HG02798 (cell line): ENCODE measurements at regions not wholly inside any gene's neighbourhood (a gene's known extent, or its start where the extent isn't known, plus 50 kb on each side); places are given as distances from the start of the nearest gene placed in this dataset.
"Not testable (repeated sequence)": the region's sequence is repeated elsewhere in the genome, so short reads cannot be mapped to it uniquely, and the experiment has no call there.

Experiments used
- ATAC-seq: cut with Tn5 transposase; IDR thresholded peaks from one replicate; pipeline ENCODE4 v1.9.1; 2021; ENCODE audit warnings: mild to moderate bottlenecking; ENCODE audit not compliant: unreplicated experiment, poor library complexity

- not testable (repeated sequence) for ATAC-seq
Measured at GRCh38 chr21:25181690-25182089, 425.6 kb downstream of the MRPL39 start.

- no peak for ATAC-seq
Measured at GRCh38 chr21:25179116-25179515, 428.2 kb downstream of the MRPL39 start.

DNA sequence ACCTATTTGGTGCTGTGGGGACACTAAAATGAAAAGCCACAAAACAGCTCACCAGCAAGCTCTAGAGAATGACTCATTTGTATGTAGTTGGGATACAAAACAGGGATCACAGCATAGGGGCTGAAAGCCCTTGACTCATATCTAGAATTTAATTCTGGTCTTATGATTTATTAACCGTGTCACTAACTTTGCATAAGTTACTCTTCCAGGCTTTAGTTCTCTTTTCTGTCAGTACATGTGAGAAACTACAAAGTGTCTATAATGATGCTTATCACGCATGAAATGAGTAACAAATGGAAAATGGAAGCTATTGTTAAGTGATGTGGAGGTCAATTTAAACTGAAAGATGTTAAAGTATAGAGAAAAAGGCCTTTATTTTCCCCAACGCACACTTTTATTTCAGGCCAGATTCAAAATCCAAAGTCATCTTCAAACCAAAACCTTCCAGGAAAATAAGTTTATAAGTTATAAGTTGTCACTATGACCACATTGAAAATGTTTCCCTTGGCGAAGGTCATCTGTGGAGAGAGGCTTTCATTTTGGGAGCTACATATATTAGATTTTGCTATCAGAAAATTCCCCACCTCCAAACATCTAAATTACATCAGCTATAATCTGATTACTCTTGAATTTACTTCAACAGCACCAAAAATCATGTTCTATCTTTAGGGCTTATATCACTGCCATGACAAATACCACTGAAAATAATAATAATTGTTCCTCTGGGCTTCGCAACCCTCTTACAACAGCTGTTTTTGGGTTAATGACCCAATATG, 430.5 kb downstream of the MRPL39 start:
- ATAC-seq: peak; percentile 86

DNA sequence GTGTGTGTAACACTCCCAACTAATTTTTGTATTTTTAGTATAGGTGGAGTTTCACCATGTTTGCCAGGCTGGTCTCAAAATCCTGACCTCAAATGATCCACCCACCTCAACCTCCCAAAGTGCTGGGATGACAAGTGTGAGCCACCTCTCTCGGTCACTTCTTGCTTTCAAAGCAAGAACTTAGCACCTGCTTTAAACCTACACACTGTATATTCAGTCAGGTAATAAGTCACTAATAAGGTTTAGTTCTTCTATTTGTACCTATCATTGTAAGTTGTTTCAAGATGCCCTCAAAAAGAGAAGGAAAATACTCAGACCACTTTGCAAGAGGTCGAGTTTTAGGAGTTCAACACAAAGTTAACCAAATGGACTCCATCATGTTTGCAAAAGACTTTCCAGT, 431.3 kb downstream of the MRPL39 start:
- peak; percentile 58 for ATAC-seq

DNA sequence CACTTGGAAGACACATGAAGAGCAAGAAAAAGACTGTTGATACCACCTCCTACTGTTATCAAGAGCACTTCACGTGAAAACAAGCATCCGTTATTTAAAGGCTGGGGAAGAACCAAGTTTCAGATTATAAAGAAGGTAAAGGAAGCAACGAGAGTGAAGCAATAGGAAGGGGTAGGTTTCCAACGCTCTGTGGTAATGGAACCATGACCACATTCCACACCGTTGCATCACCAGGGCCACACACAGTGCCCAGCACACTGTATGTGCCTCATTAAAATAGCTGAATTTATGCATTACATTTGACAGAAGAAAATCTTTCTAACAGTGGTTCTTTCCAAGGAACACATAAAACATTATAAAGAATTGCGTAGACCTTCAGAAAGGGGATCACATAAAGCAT, 435.8 kb downstream of the MRPL39 start:
- ATAC-seq: no peak

DNA sequence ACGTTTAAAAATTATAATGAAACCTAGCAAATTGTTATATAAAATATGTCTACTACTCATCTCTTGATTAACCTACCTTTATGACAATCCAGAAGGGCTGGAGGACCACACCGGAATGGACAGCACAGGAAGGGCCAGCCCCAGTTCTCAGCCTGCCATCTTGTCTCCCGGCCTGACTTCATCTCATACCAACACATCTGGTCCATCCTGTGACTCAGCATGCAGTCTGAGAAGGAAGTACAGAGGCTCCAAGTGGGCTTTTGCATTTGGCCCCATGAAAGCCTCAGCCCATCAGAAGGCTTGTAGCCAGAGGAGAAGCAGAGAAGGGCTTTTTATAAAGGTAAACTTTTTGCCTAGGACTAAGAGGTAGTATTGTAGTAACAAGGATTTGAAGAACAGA, 436.6 kb downstream of the MRPL39 start:
- no peak for ATAC-seq

- ATAC-seq: no peak
Measured at GRCh38 chr21:25169370-25169769, 437.9 kb downstream of the MRPL39 start.

- ATAC-seq: not testable (repeated sequence)
Measured at GRCh38 chr21:25166904-25167303, 440.4 kb downstream of the MRPL39 start.

GRCh38 chr21:25161571-25161970, 445.7 kb downstream of the MRPL39 start:
- ATAC-seq: no peak

GRCh38 chr21:25155020-25155419, 452.3 kb downstream of the MRPL39 start:
- ATAC-seq: not testable (repeated sequence)

- no peak for ATAC-seq
Measured at GRCh38 chr21:25149022-25149421, 458.3 kb downstream of the MRPL39 start.

DNA sequence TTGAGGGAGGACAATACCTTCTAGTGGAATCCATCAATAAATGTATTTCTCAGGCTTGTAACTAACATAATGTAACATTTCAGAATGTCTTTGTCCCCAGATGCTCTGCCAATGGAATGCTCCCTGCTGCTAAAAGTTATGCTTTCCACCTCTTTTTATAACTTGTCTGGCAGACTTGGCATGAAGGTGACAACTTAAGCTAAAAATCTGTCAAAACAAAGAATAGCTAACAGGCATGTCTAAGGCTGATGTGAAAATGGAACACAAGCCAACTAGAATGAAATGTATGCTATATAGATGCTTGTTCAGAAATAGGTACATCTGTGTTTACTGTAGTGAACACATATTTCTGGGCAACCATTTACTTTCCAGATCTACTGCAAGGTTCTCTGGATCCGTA, 467.9 kb downstream of the MRPL39 start:
- ATAC-seq: no peak

- no peak for ATAC-seq
Measured at GRCh38 chr21:25133939-25134338, 473.3 kb downstream of the MRPL39 start.

DNA sequence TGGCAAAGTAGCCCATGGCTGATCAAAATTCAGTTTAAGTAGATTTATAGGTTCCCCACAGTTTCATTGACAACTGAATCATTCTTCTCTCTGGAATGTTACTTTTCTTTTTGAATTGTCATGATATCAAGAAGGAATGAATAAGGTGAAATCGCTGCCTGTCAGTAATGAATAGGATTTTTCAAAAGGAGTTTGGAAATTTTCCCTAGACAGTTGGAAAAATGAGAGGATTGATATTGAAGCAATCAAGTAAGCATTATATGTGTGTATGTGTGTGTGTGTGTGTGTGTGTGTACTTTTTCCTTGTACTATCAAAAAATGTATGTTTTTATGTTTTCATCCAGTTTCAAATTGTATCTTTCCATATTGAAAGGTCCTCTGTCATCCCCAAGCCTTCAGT, 479.5 kb downstream of the MRPL39 start:
- ATAC-seq: no peak

DNA sequence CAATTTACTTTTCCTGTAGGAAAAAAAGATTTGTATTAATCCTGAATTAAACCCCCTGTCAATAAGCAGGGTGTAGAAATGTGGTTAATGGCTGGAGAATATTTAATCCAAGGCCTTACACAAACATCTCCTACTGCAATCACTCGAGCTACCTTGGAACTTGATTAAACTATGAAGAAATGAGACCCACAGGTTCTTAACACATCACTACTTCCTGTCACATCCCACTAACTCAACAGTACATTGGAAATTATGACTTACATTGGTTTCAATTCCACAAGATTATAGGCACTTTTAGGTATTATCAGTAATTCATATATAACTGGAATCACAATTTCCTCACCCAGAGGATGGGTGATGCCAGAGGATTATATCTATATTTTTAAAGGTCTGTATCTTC, 480.3 kb downstream of the MRPL39 start:
- ATAC-seq: no peak

- no peak for ATAC-seq
Measured at GRCh38 chr21:25126564-25126963, 480.7 kb downstream of the MRPL39 start.

DNA sequence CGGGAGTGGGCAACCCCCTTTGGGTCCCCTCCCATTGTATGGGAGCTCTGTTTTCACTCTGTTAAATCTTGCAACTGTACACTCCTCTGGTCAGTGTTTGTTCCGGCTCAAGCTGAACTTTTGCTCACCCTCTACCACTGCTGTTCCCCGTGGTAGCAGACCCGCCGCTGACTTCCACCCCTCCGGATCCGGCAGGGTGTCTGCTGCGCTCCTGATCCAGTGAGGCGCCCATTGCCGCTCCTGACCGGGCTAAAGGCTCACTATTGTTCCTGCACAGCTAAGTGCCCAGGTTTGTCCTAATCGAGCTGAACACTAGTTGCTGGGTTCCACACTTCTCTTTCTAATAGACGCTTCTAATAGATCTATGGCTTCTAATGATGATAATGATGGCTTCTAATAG, 488.6 kb downstream of the MRPL39 start:
- no peak for ATAC-seq

- ATAC-seq: peak; percentile 83
Measured at GRCh38 chr21:25115021-25115420, 492.3 kb downstream of the MRPL39 start.

- no peak for ATAC-seq
Measured at GRCh38 chr21:25107708-25108107, 499.6 kb downstream of the MRPL39 start.

DNA sequence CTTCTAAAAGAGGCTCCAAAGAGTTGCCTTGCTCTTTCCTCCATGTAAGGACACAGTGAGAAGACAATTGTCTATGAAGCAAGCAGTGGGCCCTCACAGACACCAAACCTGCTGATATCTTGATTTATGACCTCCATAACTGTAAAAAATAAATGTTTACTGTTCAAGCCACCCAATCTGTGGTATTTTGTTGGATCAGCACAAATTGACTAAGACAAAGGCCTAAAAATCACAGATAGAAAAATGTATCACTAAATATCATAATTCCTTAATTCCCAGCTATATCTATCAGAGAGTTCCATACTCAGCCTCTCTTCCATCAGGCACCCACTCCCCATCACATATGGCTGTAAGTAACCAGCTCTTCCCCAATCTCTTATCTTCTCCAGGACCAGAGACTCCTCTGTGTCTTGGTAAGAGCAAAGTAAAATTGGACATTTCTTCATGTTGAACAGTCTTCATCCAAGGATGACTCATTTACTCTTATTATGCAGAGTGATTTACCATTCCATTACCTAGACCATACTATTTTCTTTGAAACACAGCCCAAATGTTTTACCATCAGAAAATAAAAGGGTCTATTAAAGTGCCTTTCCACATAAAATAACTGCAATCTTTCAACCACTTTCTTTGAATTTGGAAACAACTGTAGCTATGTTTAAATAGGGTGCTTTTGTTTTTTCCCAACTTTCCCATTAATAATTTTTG, 503.6 kb downstream of the MRPL39 start:
- no peak for ATAC-seq

DNA sequence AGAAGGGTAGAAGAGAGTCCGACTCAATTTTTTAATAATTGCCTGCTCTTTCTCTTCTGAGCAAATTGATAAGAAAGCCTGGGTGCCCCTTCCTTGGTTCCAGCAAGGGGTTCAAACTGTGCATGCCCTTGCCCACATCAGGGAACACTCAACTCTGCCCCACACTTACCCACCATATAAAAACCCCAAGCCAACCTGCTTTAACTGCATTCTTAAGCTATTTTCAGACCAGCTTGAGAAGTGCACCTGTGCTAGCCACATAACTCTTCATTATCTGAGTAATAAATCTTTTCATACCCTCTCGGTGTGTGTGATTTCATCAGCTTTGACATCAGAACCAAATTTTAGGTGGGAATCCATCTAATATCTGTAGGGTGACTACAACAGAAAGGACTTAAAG, 509.6 kb downstream of the MRPL39 start:
- no peak for ATAC-seq

DNA sequence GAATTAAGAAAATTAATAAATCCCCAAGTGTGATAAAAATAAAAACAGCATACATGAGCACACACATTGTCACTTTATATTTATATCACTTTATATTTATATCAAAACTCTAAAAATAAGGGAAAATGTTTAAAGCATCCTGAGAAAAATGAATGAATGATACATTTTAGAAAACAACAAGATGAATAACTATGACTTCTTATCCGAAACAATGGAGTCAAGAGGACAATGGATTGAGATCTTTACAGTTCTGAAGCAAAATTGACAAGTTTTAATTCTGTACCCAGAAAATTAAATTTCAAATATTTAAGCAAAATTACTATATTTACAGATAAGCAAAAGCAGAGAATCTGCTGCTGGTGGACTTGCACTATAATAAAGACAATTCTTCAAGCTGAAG, 512.6 kb downstream of the MRPL39 start:
- no peak for ATAC-seq
